IMR-90 (cell line): ENCODE measurements at regions not wholly inside any gene's neighbourhood (a gene's known extent, or its start where the extent isn't known, plus 50 kb on each side); places are given as distances from the start of the nearest gene placed in this dataset.

Experiments
- ATAC-seq: fragments of 200-7000 bp; cut with Tn5 transposase; 2 replicates; pipeline ENCODE4 v1.9.1; 2020; ENCODE audit warnings: low read depth, mild to moderate bottlenecking, moderate library complexity
- BruUV-seq: library from RNA; stranded (reverse); fragments of 400-500 nt; replicated peaks from 2 replicates; lab custom pipeline; 2021; lab: Mats Ljungman, UMichigan
- CTCF ChIA-PET: fragments of 300-600 bp; formaldehyde crosslinking; extraction: SDS; loops from one replicate; lab custom pipeline; 2021; ENCODE audit warnings: antibody characterized with exemption; lab: Yijun Ruan, JAX
- POLR2A ChIA-PET: fragments of 300-600 bp; sonication (Branson Sonifier 250); formaldehyde crosslinking; loops from one replicate; lab custom pipeline; 2022; ENCODE audit warnings: antibody characterized with exemption; ENCODE audit not compliant: unreplicated experiment; lab: Charles Lee
- DNase-seq: peaks from one replicate; pipeline ENCODE4 v3.0.0; 2013
- H2AFZ ChIP-seq: replicated peaks from 2 replicates; pipeline ENCODE3; 2013; ENCODE audit warnings: low read length, mild to moderate bottlenecking; ENCODE audit not compliant: poor library complexity
- H2AK5ac ChIP-seq: 2 replicates; pipeline ENCODE4 v1.6.1; 2013; ENCODE audit warnings: low read depth, low read length, inconsistent platforms
- H2AK9ac ChIP-seq: replicated peaks from 2 replicates; pipeline ENCODE3; 2013; ENCODE audit warnings: mild to moderate bottlenecking, low read depth, low read length, moderate library complexity; ENCODE audit not compliant: poor library complexity
- H2BK120ac ChIP-seq: 2 replicates; pipeline ENCODE4 v1.6.1; 2013; ENCODE audit warnings: low read depth, low read length, inconsistent platforms
- H2BK15ac ChIP-seq: 3 replicates; pipeline ENCODE4 v1.6.1; 2013; ENCODE audit warnings: low read depth, low read length, inconsistent platforms
- H2BK20ac ChIP-seq: 2 replicates; pipeline ENCODE4 v1.6.1; 2013; ENCODE audit warnings: low read depth, mild to moderate bottlenecking, inconsistent platforms, low read length, moderate library complexity
- H2BK5ac ChIP-seq: 2 replicates; pipeline ENCODE4 v1.6.1; 2013; ENCODE audit warnings: mild to moderate bottlenecking, low read depth, low read length, inconsistent platforms; ENCODE audit not compliant: poor library complexity, severe bottlenecking
- H3K14ac ChIP-seq: replicated peaks from 2 replicates; pipeline ENCODE4 v1.6.1; 2013; ENCODE audit warnings: low read depth, low read length, inconsistent platforms
- H3K18ac ChIP-seq: 2 replicates; pipeline ENCODE4 v1.6.1; 2013; ENCODE audit warnings: low read depth, low read length, control low read depth
- H3K23ac ChIP-seq: 2 replicates; pipeline ENCODE4 v1.6.1; 2013; ENCODE audit warnings: low read depth, low read length, inconsistent platforms
- H3K27ac ChIP-seq: 2 replicates; pipeline ENCODE4 v1.5.1; 2013; ENCODE audit warnings: mild to moderate bottlenecking, control low read depth, low read length; ENCODE audit not compliant: insufficient read depth
- H3K27me3 ChIP-seq: 2 replicates; pipeline ENCODE4 v1.6.1; 2013; ENCODE audit warnings: low read length; ENCODE audit not compliant: control insufficient read depth, insufficient read depth
- H3K36me3 ChIP-seq: 2 replicates; pipeline ENCODE4 v1.6.1; 2013; ENCODE audit warnings: low read length, mixed read lengths; ENCODE audit not compliant: control insufficient read depth, insufficient read depth
- H3K4ac ChIP-seq: 2 replicates; pipeline ENCODE4 v1.6.1; 2013; ENCODE audit warnings: low read depth, low read length, inconsistent platforms
- H3K4me1 ChIP-seq: 2 replicates; pipeline ENCODE4 v1.6.1; 2013; ENCODE audit warnings: low read length, mixed read lengths; ENCODE audit not compliant: control insufficient read depth, insufficient read depth
- H3K4me2 ChIP-seq: 2 replicates; pipeline ENCODE4 v1.6.1; 2013; ENCODE audit warnings: low read depth, mild to moderate bottlenecking, control low read depth, low read length, moderate library complexity
- H3K4me3 ChIP-seq: 2 replicates; pipeline ENCODE4 v1.5.1; 2013; ENCODE audit warnings: low read depth, mild to moderate bottlenecking, control low read depth, low read length, moderate library complexity; ENCODE audit not compliant: insufficient read depth
- H3K56ac ChIP-seq: 2 replicates; pipeline ENCODE4 v1.6.1; 2013; ENCODE audit warnings: low read length, inconsistent platforms; ENCODE audit not compliant: insufficient read depth; ENCODE audit errors: extremely low read depth
- H3K79me1 ChIP-seq, 2 experiments: 2 replicates each; pipeline ENCODE4 v1.6.1; 2013; ENCODE audit warnings: low read length in 2 of 2, inconsistent platforms in 1 of 2, low read depth in 1 of 2
- H3K9ac ChIP-seq: 2 replicates; pipeline ENCODE4 v1.6.1; 2013; ENCODE audit warnings: low read depth, low read length, control low read depth
- H3K9me1 ChIP-seq: 2 replicates; pipeline ENCODE4 v1.6.1; 2013; ENCODE audit warnings: low read length, inconsistent platforms; ENCODE audit not compliant: insufficient read depth
- H3K9me3 ChIP-seq: 2 replicates; pipeline ENCODE4 v1.6.1; 2013; ENCODE audit warnings: low read length; ENCODE audit not compliant: control insufficient read depth, insufficient read depth
- H4K20me1 ChIP-seq: 2 replicates; pipeline ENCODE4 v1.6.1; 2013; ENCODE audit warnings: low read length, inconsistent platforms; ENCODE audit not compliant: insufficient read depth
- H4K5ac ChIP-seq: 2 replicates; pipeline ENCODE4 v1.6.1; 2013; ENCODE audit warnings: mild to moderate bottlenecking, low read depth, low read length, control low read depth
- H4K8ac ChIP-seq, 2 experiments: 2 replicates each; pipeline ENCODE4 v1.6.1; 2013; ENCODE audit warnings: low read depth in 2 of 2, low read length in 2 of 2, control low read depth in 1 of 2, inconsistent platforms in 1 of 2
- H4K91ac ChIP-seq: 2 replicates; pipeline ENCODE4 v1.6.1; 2013; ENCODE audit warnings: low read depth, low read length, inconsistent platforms; ENCODE audit not compliant: insufficient read depth
- BHLHE40 ChIP-seq: fragments of 150-350 bp; IDR thresholded peaks from 2 replicates; pipeline ENCODE4 v1.6.1; 2016; ENCODE audit warnings: mild to moderate bottlenecking, low read depth, low read length
- CEBPB ChIP-seq: IDR thresholded peaks from 2 replicates; pipeline ENCODE4 v1.6.1; 2012; ENCODE audit warnings: low read depth, low read length, improper control_type of control experiment
- CHD1 ChIP-seq: IDR thresholded peaks from 2 replicates; pipeline ENCODE4 v1.6.1; 2012; ENCODE audit warnings: low read depth, low read length, improper control_type of control experiment
- FOS ChIP-seq: fragments of 150-350 bp; IDR thresholded peaks from 2 replicates; pipeline ENCODE4 v1.6.1; 2016; ENCODE audit warnings: low read depth, low read length
- MAFK ChIP-seq: IDR thresholded peaks from 2 replicates; pipeline ENCODE4 v1.6.1; 2012; ENCODE audit warnings: low read depth, low read length, improper control_type of control experiment
- MXI1 ChIP-seq: IDR thresholded peaks from 2 replicates; pipeline ENCODE4 v1.6.1; 2012; ENCODE audit warnings: low read depth, mild to moderate bottlenecking, low read length, moderate library complexity, borderline replicate concordance
- NFE2L2 ChIP-seq: fragments of 150-350 bp; IDR thresholded peaks from 2 replicates; pipeline ENCODE4 v1.6.1; 2016; ENCODE audit warnings: low read depth, mild to moderate bottlenecking, low read length
- POLR2A ChIP-seq: IDR thresholded peaks from 2 replicates; pipeline ENCODE4 v1.6.1; 2012; ENCODE audit warnings: mild to moderate bottlenecking, low read depth, low read length
- RAD21 ChIP-seq: IDR thresholded peaks from 2 replicates; pipeline ENCODE4 v1.6.1; 2012; ENCODE audit warnings: low read length, improper control_type of control experiment
- RCOR1 ChIP-seq: IDR thresholded peaks from 2 replicates; pipeline ENCODE4 v1.6.1; 2012; ENCODE audit warnings: mild to moderate bottlenecking, low read length, improper control_type of control experiment; ENCODE audit not compliant: insufficient replicate concordance
- RFX5 ChIP-seq: IDR thresholded peaks from 2 replicates; pipeline ENCODE4 v1.8.0; 2012; ENCODE audit warnings: low read depth, mild to moderate bottlenecking, low read length, moderate library complexity
- WGBS, 2 experiments: methylation state at CpG; one replicate each; pipeline versions ENCODE4 v1.1.5 to v1.1.7; 2013; ENCODE audit warnings: missing lambda C conversion rate in 2 of 2; ENCODE audit not compliant: insufficient read length in 1 of 2; ENCODE audit errors: extremely low coverage in 2 of 2; 5-methylcytosine and 5-hydroxymethylcytosine counted together
- dilution Hi-C: fragments of 300-500 bp; cut with HindIII; formaldehyde crosslinking; loops from one replicate; pipeline ENCODE4 v1.14.3; 2018; ENCODE audit warnings: low sequenced_read_pairs; ENCODE audit not compliant: unreplicated experiment
- in situ Hi-C: fragments of 300-500 bp; cut with MboI; formaldehyde crosslinking; loops from 3 replicates; pipeline ENCODE4 v1.14.3; 2019; ENCODE audit warnings: low sequenced_read_pairs, inconsistent platforms, mixed read lengths
- intact Hi-C: fragments of 100-400 bp; cut with micrococcal nuclease; formaldehyde crosslinking; loops from 2 replicates; pipeline ENCODE4 v1.10.0; 2022
- TF ChIP-seq, protein P1 (sequence below): conservative IDR thresholded peaks from 2 replicates; pipeline ENCODE4 v1.5.1; 2012; ENCODE audit warnings: mild to moderate bottlenecking, low read depth, low read length, improper control_type of control experiment
- TF ChIP-seq, protein P2 (sequence below): fragments of 150-350 bp; IDR thresholded peaks from 2 replicates; pipeline ENCODE4 v1.6.1; 2016; ENCODE audit warnings: low read depth, mild to moderate bottlenecking, low read length, moderate library complexity, borderline replicate concordance
- TF ChIP-seq, protein P3 (sequence below): fragments of 150-350 bp; IDR thresholded peaks from 2 replicates; pipeline ENCODE4 v1.6.1; 2017; ENCODE audit warnings: mild to moderate bottlenecking, antibody characterized with exemption, low read length, low read depth

DNA sequence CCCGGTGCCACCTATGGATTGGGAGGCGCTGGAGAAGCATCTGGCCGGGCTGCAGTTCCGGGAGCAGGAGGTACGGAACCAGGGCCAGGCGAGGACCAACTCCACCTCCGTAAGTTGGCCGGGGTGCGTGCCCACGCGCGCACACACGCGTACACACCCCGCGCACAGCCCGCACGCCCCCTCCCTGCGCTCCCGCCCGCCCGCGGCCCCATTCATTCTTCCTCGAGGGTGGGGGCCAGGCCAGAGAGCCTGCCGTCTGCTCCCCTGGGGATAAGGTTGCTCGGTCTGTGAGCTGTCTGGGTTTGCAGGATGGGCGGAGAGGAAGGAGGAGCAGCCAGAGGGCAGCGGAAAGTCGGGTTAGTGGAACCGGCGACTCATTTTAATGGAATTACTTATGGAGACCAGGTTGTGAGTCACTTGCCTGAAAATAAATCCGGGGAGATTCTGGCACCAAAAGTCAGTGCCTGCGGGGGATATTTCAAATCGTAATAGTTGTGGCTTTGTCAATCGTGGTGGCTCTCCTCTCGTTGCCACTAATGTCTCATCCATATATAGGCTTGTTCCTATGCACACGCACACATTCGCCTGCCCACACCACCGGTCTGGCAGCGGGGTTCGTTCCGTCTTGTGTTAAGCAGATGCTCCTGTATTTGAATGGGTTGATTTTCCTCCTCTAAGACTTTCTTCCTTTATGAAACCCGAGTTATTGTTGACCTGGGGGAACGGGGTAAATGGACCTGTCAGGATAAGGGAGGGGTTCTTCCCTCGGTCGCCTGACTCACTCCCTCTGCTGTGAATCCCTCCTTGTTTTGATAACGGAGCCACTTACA, 223.4 kb upstream of the IL12A start:
- Histone ChIP-seq H2BK5ac (peak overlapping the region; percentile 98), H3K4ac (peak overlapping the region; percentile 99), H4K91ac (peak overlapping the region; percentile 93), H3K14ac (peak overlapping the region; percentile 98), H3K27ac (peak overlapping the region; percentile 87), H3K4me3 (peak overlapping the region; percentile 60), H2AK5ac (peak overlapping the region; percentile 80), H4K5ac (peak overlapping the region; percentile 40), H3K9me3 (no peaks in the 10 kb centered on the region), H2BK15ac (peak overlapping the region; percentile 96), H3K9ac (peak overlapping the region; percentile 60), H4K8ac (peak overlapping the region; percentile 68 to 92), H3K23ac (peak overlapping the region; percentile 100), H2BK20ac (peak overlapping the region; percentile 92), H3K18ac (peak overlapping the region; percentile 55), H2BK120ac (peak overlapping the region; percentile 99), H3K9me1 (peaks cover 14% of the 10 kb centered on the region), H3K56ac (peak overlapping the region; percentile 99), H3K27me3 (no peaks in the 10 kb centered on the region), H3K4me2 (peak overlapping the region; percentile 55), H4K20me1 (peaks cover 9% of the 10 kb centered on the region), H2AK9ac (peak overlapping the region; percentile 98), H2AFZ (peak overlapping the region; percentile 87), H3K79me1 (peaks cover 10 to 57% of the 10 kb centered on the region in 2 experiments; a peak in 3 of 4 replicates), H3K4me1 (peaks cover 14% of the 10 kb centered on the region), H3K36me3 (no peaks in the 10 kb centered on the region; the same call in 1 of the 2 replicates)
- WGBS, 2 experiments = 0% methylated on average over 8 of the region's 47 CpGs; no CpG with 5 or more reads in 1 of the 2 experiments
- DNase-seq (peak; percentile 98), ATAC-seq (peak; percentile 58)
- ChIA-PET POLR2A (interaction anchor here (0.6 to 0.8 kb wide), 3 partner anchors 43 to 497 kb away, joined by 3 to 7 read pairs (median 4); no protein-coding TSS in a partner anchor), CTCF (interaction anchor here (0.9 to 1.4 kb wide), 2 partner anchors 10 to 240 kb away, joined by 3 to 7 read pairs; no protein-coding TSS in a partner anchor)
- TSS peak; percentile 31 for BruUV-seq
- in situ Hi-C loops (no loop called here), intact Hi-C loops (loop anchor here (1.0 to 10.0 kb wide), 5 partner anchors 32 to 650 kb away; no protein-coding TSS in a partner anchor), dilution Hi-C loops (no loop called here)
- TF ChIP-seq BHLHE40 = peak; percentile 7
- 0 out of 2 replicates have a peak, but pooled peaks have one; percentile 9 for TF ChIP-seq CEBPB
- TF ChIP-seq FOS = peak; percentile 76
- TF ChIP-seq, protein P1, sequence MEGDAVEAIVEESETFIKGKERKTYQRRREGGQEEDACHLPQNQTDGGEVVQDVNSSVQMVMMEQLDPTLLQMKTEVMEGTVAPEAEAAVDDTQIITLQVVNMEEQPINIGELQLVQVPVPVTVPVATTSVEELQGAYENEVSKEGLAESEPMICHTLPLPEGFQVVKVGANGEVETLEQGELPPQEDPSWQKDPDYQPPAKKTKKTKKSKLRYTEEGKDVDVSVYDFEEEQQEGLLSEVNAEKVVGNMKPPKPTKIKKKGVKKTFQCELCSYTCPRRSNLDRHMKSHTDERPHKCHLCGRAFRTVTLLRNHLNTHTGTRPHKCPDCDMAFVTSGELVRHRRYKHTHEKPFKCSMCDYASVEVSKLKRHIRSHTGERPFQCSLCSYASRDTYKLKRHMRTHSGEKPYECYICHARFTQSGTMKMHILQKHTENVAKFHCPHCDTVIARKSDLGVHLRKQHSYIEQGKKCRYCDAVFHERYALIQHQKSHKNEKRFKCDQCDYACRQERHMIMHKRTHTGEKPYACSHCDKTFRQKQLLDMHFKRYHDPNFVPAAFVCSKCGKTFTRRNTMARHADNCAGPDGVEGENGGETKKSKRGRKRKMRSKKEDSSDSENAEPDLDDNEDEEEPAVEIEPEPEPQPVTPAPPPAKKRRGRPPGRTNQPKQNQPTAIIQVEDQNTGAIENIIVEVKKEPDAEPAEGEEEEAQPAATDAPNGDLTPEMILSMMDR = no peak
- peak; percentile 90; the same call in 1 of the 2 replicates for TF ChIP-seq CHD1
- TF ChIP-seq POLR2A = peak; percentile 66
- no peak for TF ChIP-seq MXI1
- no peak for TF ChIP-seq MAFK
- no peak for TF ChIP-seq RAD21
- no peak for TF ChIP-seq NFE2L2
- TF ChIP-seq, protein P2, sequence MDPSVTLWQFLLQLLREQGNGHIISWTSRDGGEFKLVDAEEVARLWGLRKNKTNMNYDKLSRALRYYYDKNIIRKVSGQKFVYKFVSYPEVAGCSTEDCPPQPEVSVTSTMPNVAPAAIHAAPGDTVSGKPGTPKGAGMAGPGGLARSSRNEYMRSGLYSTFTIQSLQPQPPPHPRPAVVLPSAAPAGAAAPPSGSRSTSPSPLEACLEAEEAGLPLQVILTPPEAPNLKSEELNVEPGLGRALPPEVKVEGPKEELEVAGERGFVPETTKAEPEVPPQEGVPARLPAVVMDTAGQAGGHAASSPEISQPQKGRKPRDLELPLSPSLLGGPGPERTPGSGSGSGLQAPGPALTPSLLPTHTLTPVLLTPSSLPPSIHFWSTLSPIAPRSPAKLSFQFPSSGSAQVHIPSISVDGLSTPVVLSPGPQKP = no peak
- TF ChIP-seq, protein P3, sequence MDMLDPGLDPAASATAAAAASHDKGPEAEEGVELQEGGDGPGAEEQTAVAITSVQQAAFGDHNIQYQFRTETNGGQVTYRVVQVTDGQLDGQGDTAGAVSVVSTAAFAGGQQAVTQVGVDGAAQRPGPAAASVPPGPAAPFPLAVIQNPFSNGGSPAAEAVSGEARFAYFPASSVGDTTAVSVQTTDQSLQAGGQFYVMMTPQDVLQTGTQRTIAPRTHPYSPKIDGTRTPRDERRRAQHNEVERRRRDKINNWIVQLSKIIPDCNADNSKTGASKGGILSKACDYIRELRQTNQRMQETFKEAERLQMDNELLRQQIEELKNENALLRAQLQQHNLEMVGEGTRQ = no peak
- no peak for TF ChIP-seq RFX5
- TF ChIP-seq RCOR1 = no peak
